K562 (cell line): ENCODE measurements at regions not wholly inside any gene's neighbourhood (a gene's known extent, or its start where the extent isn't known, plus 50 kb on each side); places are given as distances from the start of the nearest gene placed in this dataset.

Experiments used
- ELF4 ChIP-seq: fragments of 450-650 bp; formaldehyde crosslinking; IDR thresholded peaks from 2 replicates; pipeline ENCODE4 v1.4.0; 2022; ENCODE audit warnings: missing genetic modification characterization
- HMGN3 ChIP-seq: IDR thresholded peaks from 2 replicates; pipeline ENCODE4 v1.6.1; 2011; ENCODE audit warnings: borderline replicate concordance, low read depth, mild to moderate bottlenecking, mixed read lengths, low read length; ENCODE audit not compliant: insufficient read length; ENCODE audit errors: extremely low read depth
- HNRNPH1 ChIP-seq: fragments of 200-400 bp; formaldehyde crosslinking; optimal IDR thresholded peaks from 2 replicates; pipeline ENCODE3; 2017; ENCODE audit warnings: low read depth, mild to moderate bottlenecking, low read length, moderate library complexity
- MAFK ChIP-seq: IDR thresholded peaks from 2 replicates; pipeline ENCODE4 v1.6.1; 2011; ENCODE audit warnings: low read length, improper control_type of control experiment
- MED1 ChIP-seq: sonication (generic); formaldehyde crosslinking; IDR thresholded peaks from 2 replicates; pipeline ENCODE4 v1.8.1; 2023; ENCODE audit warnings: missing genetic modification reagents, borderline replicate concordance
- MYBL2 ChIP-seq, 2 experiments: fragments of 450-650 bp in 1 of 2; sonication (generic) in 1 of 2; formaldehyde crosslinking in 1 of 2; IDR thresholded peaks; 2 replicates each; pipeline versions ENCODE4 v1.6.1 to v1.8.1; 2017 to 2022; ENCODE audit warnings: borderline replicate concordance in 1 of 2, inconsistent platforms in 1 of 2, low read depth in 1 of 2, mild to moderate bottlenecking in 1 of 2, missing genetic modification reagents in 1 of 2, moderate library complexity in 1 of 2
- PHTF2 ChIP-seq: fragments of 250-450 bp; sonication (Bioruptor Pico); IDR thresholded peaks from 2 replicates; pipeline ENCODE4 v1.5.0; 2021; ENCODE audit warnings: mild to moderate bottlenecking
- PML ChIP-seq: IDR thresholded peaks from 2 replicates; pipeline ENCODE4 v1.6.1; 2012; ENCODE audit warnings: low read length, inconsistent platforms
- RBM17 ChIP-seq: fragments of 200-400 bp; formaldehyde crosslinking; IDR thresholded peaks from 2 replicates; pipeline ENCODE4 v1.6.1; 2017; ENCODE audit warnings: low read depth, mild to moderate bottlenecking, low read length, borderline replicate concordance
- RBM25 ChIP-seq: fragments of 200-400 bp; formaldehyde crosslinking; IDR thresholded peaks from 2 replicates; pipeline ENCODE4 v1.6.1; 2018; ENCODE audit warnings: low read length, low read depth, moderate library complexity; ENCODE audit not compliant: severe bottlenecking
- TCF3 ChIP-seq: sonication (generic); formaldehyde crosslinking; IDR thresholded peaks from 2 replicates; pipeline ENCODE4 v1.4.0; 2020; ENCODE audit warnings: mild to moderate bottlenecking, missing genetic modification reagents
- ZNF121 ChIP-seq: sonication (generic); formaldehyde crosslinking; conservative IDR thresholded peaks from 2 replicates; pipeline ENCODE4 v1.8.0; 2022; ENCODE audit warnings: missing genetic modification reagents
- TF ChIP-seq, protein P1 (sequence below), 3 experiments: fragments of 200-800 bp in 1 of 3; fragments of 250-450 bp in 1 of 3; fragments of 450-650 bp in 1 of 3; sonication (Bioruptor Pico) in 1 of 3; sonication (Bioruptor generic) in 1 of 3; formaldehyde crosslinking in 1 of 3; IDR thresholded peaks; 2 replicates each; pipeline versions ENCODE4 v1.6.1 to v1.8.0; 2016 to 2022; ENCODE audit warnings: mild to moderate bottlenecking in 2 of 3, missing genetic modification characterization in 2 of 3, missing compliant biosample characterization in 1 of 3, moderate library complexity in 1 of 3
- TF ChIP-seq, protein P2 (sequence below): fragments of 150-350 bp; IDR thresholded peaks from 2 replicates; pipeline ENCODE4 v1.6.1; 2014; ENCODE audit warnings: low read depth, mild to moderate bottlenecking, low read length, borderline replicate concordance
- TF ChIP-seq, protein P3 (sequence below): fragments of 450-650 bp; IDR thresholded peaks from 2 replicates; pipeline ENCODE4 v1.7.0; 2016; ENCODE audit warnings: borderline replicate concordance
- TF ChIP-seq, protein P4 (sequence below): fragments of 250-450 bp; sonication (Bioruptor Pico); IDR thresholded peaks from 2 replicates; pipeline ENCODE4 v1.5.0; 2021

DNA sequence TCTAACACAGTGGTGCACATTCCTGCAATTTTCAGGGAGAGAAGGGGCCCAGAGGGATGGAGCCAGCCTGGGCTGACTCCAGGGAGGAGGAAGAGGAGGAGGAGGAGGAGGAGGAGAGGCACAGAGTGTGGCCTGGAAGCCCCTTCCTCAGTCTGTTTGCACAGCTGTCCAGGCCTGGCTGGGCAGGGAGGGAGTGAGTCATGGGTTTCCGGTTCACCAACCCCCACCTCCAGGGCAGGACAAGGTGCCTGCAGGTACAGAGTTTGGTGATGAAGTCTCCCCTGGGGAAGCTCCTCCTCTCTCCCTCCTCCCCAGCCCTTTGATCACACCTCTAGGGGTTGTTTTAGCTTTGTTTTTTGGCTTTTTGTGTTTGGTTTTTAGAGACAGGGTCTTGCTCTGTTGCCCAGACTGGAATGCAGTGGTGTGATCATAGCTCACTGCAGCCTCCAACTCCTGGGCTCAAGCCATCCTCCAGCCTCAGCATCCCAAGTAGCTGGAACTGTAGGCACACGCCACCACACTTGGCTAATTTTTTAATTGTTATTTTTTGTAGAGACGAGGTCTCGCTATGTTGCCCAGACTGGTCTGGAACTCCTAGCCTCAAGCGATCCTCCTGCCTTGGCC, 77.5 kb upstream of the CUX1 start (continued):
- TF ChIP-seq, protein P1, sequence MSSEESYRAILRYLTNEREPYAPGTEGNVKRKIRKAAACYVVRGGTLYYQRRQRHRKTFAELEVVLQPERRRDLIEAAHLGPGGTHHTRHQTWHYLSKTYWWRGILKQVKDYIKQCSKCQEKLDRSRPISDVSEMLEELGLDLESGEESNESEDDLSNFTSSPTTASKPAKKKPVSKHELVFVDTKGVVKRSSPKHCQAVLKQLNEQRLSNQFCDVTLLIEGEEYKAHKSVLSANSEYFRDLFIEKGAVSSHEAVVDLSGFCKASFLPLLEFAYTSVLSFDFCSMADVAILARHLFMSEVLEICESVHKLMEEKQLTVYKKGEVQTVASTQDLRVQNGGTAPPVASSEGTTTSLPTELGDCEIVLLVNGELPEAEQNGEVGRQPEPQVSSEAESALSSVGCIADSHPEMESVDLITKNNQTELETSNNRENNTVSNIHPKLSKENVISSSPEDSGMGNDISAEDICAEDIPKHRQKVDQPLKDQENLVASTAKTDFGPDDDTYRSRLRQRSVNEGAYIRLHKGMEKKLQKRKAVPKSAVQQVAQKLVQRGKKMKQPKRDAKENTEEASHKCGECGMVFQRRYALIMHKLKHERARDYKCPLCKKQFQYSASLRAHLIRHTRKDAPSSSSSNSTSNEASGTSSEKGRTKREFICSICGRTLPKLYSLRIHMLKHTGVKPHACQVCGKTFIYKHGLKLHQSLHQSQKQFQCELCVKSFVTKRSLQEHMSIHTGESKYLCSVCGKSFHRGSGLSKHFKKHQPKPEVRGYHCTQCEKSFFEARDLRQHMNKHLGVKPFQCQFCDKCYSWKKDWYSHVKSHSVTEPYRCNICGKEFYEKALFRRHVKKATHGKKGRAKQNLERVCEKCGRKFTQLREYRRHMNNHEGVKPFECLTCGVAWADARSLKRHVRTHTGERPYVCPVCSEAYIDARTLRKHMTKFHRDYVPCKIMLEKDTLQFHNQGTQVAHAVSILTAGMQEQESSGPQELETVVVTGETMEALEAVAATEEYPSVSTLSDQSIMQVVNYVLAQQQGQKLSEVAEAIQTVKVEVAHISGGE (CRISPR knock-in tag; IDR thresholded peaks at IDR 0.05) = no peak
- TF ChIP-seq MED1 (no peak), ZNF121 (CRISPR knock-in tag) (peak; percentile 78), MYBL2 (IDR thresholded peaks at IDR 0.05; ENCODE audit: low read depth) (no peak), MYBL2 (CRISPR knock-in tag; IDR thresholded peaks at IDR 0.05; ENCODE audit: borderline replicate concordance) (no peak), PHTF2 (no peak), TCF3 (CRISPR knock-in tag) (peak; percentile 17; the same call in 1 of the 2 replicates), RBM17 (no peak), ELF4 (CRISPR knock-in tag) (no peak), MAFK (no peak), PML (no peak), HNRNPH1 (no peak), HMGN3 (no peak), RBM25 (peak; percentile 10)
- TF ChIP-seq, protein P2, sequence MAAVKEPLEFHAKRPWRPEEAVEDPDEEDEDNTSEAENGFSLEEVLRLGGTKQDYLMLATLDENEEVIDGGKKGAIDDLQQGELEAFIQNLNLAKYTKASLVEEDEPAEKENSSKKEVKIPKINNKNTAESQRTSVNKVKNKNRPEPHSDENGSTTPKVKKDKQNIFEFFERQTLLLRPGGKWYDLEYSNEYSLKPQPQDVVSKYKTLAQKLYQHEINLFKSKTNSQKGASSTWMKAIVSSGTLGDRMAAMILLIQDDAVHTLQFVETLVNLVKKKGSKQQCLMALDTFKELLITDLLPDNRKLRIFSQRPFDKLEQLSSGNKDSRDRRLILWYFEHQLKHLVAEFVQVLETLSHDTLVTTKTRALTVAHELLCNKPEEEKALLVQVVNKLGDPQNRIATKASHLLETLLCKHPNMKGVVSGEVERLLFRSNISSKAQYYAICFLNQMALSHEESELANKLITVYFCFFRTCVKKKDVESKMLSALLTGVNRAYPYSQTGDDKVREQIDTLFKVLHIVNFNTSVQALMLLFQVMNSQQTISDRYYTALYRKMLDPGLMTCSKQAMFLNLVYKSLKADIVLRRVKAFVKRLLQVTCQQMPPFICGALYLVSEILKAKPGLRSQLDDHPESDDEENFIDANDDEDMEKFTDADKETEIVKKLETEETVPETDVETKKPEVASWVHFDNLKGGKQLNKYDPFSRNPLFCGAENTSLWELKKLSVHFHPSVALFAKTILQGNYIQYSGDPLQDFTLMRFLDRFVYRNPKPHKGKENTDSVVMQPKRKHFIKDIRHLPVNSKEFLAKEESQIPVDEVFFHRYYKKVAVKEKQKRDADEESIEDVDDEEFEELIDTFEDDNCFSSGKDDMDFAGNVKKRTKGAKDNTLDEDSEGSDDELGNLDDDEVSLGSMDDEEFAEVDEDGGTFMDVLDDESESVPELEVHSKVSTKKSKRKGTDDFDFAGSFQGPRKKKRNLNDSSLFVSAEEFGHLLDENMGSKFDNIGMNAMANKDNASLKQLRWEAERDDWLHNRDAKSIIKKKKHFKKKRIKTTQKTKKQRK = no peak
- TF ChIP-seq, protein P3, sequence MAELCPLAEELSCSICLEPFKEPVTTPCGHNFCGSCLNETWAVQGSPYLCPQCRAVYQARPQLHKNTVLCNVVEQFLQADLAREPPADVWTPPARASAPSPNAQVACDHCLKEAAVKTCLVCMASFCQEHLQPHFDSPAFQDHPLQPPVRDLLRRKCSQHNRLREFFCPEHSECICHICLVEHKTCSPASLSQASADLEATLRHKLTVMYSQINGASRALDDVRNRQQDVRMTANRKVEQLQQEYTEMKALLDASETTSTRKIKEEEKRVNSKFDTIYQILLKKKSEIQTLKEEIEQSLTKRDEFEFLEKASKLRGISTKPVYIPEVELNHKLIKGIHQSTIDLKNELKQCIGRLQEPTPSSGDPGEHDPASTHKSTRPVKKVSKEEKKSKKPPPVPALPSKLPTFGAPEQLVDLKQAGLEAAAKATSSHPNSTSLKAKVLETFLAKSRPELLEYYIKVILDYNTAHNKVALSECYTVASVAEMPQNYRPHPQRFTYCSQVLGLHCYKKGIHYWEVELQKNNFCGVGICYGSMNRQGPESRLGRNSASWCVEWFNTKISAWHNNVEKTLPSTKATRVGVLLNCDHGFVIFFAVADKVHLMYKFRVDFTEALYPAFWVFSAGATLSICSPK = no peak
- TF ChIP-seq, protein P4, sequence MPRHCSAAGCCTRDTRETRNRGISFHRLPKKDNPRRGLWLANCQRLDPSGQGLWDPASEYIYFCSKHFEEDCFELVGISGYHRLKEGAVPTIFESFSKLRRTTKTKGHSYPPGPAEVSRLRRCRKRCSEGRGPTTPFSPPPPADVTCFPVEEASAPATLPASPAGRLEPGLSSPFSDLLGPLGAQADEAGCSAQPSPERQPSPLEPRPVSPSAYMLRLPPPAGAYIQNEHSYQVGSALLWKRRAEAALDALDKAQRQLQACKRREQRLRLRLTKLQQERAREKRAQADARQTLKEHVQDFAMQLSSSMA (CRISPR knock-in tag) = no peak
